A673 (cell line): ENCODE measurements at regions not wholly inside any gene's neighbourhood (a gene's known extent, or its start where the extent isn't known, plus 50 kb on each side); places are given as distances from the start of the nearest gene placed in this dataset.

ENCODE experiments used
- EZH2 ChIP-seq: fragments of 200-600 bp; sonication (generic); IDR thresholded peaks from 2 replicates; pipeline ENCODE4 v1.6.1; 2017; ENCODE audit warnings: borderline replicate concordance, low read depth, mild to moderate bottlenecking, mixed read lengths, antibody characterized with exemption, low read length; ENCODE audit not compliant: poor library complexity, severe bottlenecking
- TF ChIP-seq, protein P1 (sequence below): fragments of 300-800, 200-600 bp; sonication (generic); conservative IDR thresholded peaks from 2 replicates; pipeline ENCODE4 v1.5.1; 2017; ENCODE audit warnings: low read depth, mild to moderate bottlenecking, antibody characterized with exemption, low read length, moderate library complexity, mixed read lengths

DNA sequence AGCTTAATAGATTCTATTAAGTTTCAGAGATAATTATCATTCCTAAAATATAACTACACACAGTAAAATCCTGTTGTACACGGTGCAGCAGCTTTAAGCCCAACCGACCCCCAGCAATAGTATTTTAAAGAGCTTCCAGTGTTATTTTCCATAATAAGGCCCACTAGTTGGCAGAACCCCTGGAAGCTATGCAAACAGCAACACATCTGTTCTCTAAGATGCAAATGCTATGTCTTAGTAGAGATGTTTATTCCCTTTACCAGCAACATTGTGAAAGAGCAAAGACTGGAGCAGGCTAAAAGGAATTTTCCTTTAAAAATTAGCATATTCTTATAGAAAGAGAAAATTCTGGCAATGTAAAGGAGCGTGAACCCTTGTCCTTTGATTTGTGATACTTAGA lies 819.7 kb upstream of the ALCAM start:
- TF ChIP-seq, protein P1, sequence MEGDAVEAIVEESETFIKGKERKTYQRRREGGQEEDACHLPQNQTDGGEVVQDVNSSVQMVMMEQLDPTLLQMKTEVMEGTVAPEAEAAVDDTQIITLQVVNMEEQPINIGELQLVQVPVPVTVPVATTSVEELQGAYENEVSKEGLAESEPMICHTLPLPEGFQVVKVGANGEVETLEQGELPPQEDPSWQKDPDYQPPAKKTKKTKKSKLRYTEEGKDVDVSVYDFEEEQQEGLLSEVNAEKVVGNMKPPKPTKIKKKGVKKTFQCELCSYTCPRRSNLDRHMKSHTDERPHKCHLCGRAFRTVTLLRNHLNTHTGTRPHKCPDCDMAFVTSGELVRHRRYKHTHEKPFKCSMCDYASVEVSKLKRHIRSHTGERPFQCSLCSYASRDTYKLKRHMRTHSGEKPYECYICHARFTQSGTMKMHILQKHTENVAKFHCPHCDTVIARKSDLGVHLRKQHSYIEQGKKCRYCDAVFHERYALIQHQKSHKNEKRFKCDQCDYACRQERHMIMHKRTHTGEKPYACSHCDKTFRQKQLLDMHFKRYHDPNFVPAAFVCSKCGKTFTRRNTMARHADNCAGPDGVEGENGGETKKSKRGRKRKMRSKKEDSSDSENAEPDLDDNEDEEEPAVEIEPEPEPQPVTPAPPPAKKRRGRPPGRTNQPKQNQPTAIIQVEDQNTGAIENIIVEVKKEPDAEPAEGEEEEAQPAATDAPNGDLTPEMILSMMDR: no peak
- no peak for TF ChIP-seq EZH2
